NOMO-1 (cell line): ENCODE measurements at regions not wholly inside any gene's neighbourhood (a gene's known extent, or its start where the extent isn't known, plus 50 kb on each side); places are given as distances from the start of the nearest gene placed in this dataset.
A peak's percentile ranks its signal among the peaks of the same experiment; 100 is the strongest.
"Not testable (repeated sequence)": the region's sequence is repeated elsewhere in the genome, so short reads cannot be mapped to it uniquely, and the experiment has no call there.

Experiments used
- DNase-seq, 2 experiments: peaks; one replicate each; lab custom pipeline; 2025; ENCODE audit not compliant: unreplicated experiment in 2 of 2; lab: John Stamatoyannopoulos, UW

GRCh38 chr5:12109075-12109688 is 204.9 kb upstream of the CTNND2 start:
- DNase-seq: no peak

GRCh38 chr5:12102151-12102550 is 197.9 kb upstream of the CTNND2 start:
- no peak for DNase-seq

- no peak for DNase-seq
These were observed 196.3 kb upstream of the CTNND2 start for GRCh38 chr5:12100542-12100941.

DNA sequence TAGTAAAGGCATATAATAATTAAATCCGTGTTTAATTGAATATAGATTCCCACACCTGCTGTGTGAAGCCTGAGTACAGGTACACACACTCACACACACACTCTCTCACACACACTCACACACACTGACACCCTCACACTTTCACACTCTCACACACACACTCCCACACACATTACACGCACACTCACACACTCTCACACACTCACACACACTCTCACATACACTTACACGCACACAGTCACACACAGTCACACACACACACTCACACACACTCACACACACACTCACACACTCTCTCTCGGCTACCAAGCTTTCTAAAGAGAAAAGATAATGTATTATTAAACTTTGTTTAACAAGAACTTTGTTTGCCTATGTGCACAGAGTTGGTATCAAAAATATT is 195.1 kb upstream of the CTNND2 start:
- no peak for DNase-seq

- no peak for DNase-seq
These were observed 191.6 kb upstream of the CTNND2 start for GRCh38 chr5:12095808-12096281.

DNA sequence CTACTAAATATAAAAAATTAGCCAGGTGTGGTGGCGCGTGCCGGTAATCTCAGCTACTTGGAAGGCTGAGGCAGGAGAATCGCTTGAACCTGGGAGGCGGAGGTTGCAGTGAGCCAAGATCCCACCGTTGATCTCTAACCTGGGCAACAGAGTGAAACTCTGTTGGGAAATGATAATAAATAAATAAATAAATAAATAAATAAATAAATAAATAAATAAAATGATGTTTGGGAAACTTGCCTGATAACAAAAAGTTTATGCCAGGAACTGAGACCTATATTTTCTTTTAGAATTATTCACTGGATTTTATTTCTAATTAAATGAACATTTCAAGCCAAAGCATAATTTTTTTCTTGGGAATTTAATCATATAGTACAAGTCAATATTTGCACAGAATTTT is 189.3 kb upstream of the CTNND2 start:
- DNase-seq: no peak

- no peak for DNase-seq
These were observed 176.5 kb upstream of the CTNND2 start for GRCh38 chr5:12080761-12081160.

DNA sequence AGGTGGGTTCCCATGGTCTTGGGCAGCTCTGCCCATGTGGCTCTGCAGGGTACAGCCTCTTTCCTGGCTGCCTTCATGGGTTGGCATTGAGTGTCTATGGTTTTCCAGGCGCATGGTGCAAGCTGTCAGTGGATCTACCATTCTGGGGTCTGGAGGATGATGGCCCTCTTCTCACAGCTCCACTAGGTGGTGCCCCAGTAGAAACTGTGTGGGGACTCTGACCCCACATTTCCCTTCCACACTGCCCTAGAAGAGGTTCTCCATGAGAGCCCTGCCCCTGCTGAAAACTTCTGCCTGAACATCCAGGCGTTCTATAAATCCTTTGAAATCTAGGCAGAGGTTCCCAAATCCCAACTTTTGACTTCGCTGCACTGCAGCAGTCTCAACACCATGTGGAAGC is 174.0 kb upstream of the CTNND2 start:
- not testable (repeated sequence) for DNase-seq

DNA sequence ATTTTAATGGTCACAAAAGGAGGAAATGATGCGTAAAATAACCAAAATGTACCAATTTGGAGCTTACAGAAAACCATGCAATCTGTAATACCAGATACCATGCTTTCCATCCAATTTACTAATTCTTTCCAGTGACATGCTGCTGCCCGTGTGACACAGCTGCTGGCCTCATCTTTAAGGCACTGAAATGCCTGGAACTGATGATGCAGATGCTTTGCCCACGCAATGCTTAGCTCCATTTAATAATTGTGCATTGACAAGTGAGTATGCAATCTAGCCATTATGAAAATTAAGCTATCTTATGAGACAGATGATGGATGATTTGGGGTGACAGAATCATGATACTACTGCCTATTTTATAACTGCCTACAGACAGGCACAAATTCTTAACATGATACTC is 169.2 kb upstream of the CTNND2 start:
- no peak for DNase-seq

DNA sequence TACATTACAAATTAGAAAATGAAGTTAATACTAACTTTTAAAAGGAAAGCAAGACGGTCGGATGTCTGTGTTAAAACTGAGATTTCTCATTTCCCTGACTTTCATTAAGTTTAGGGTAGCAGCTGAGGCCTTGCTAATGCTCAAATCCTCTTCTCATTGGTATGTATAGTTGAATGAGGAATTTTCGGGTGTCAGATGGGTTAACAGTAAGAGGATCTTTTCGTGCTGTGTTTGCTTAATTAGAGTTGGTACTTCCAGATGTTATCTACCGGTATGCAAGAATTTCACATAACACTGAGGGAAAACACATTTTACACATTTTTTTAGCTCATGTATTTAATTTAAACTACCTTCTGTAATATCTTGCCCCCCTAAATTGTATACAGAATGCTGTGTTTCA is 168.2 kb upstream of the CTNND2 start:
- no peak for DNase-seq

GRCh38 chr5:12071455-12071854 is 167.2 kb upstream of the CTNND2 start:
- DNase-seq: no peak

- peak in 1 of 2 experiments; percentile 66 for DNase-seq
These were observed 119.5 kb upstream of the CTNND2 start for GRCh38 chr5:12023614-12024241.

GRCh38 chr5:12022444-12022843 is 118.2 kb upstream of the CTNND2 start:
- DNase-seq: no peak

DNA sequence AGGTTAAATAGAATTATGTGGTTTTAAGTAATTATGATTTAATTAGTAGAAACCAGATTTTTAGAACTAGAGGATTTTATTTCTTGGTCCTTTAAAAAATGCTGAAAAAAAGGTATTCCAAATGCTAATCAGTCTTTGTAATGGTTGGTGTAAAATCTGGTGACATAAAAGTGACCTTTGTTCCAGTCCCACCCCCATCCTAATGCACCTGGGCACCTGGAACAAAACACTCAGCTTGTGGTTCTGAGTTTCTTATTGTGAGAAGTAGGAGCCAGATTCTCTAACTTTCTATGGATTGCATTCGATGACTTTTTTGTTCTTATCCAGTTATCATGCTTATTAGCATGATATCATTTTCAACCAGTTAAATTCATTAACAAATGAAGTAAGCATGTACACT is 115.1 kb upstream of the CTNND2 start:
- DNase-seq: no peak

- no peak for DNase-seq
These were observed 112.8 kb upstream of the CTNND2 start for GRCh38 chr5:12017007-12017406.

DNA sequence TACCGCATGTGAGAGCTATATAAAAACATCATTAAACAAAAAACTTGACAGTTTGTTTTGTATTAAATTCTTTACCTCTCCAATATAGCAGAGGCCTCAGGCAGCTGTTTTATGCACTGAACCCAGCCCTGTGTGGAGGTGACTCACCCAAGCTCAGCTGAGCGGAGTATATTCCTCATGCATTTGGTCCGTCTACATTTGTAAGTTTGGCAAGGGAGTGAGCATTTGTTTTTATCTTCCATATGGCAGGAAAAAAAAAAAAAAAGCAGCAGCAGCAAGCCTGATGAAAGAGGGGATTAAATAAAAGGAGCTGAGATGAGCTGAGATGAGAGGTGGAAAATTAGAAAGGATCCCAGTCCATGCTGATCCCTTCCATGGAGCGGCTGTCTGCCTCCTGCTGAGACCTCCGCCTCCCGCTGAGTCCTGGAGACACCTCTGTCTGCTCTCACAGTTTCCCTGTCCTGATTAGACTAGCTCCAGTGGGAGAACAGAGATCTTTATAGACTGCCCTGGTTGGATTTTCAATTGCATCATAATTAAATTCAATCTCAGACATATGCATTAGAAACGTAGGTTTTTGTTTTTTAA is 112.0 kb upstream of the CTNND2 start:
- DNase-seq: no peak

DNA sequence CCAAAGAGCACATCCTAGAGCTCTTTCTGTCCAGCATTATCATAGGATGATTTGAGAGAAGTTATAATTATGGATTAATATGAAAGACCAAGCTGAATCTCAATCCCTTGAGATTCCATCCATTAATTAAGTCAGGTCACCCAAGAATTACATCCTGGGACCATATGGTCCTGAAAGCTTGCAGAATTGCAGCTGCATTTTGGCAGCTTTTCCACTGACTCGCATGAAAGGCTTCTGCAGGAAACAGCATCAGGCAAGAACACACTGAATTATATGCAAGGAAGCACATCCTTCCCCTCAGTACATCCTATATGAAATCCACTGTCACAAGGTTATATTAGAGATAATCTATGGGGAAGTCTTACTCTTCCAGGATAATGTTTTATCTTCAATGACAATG is 109.1 kb upstream of the CTNND2 start:
- no peak for DNase-seq

- no peak for DNase-seq
These were observed 99.4 kb upstream of the CTNND2 start for GRCh38 chr5:12003680-12004079.

DNA sequence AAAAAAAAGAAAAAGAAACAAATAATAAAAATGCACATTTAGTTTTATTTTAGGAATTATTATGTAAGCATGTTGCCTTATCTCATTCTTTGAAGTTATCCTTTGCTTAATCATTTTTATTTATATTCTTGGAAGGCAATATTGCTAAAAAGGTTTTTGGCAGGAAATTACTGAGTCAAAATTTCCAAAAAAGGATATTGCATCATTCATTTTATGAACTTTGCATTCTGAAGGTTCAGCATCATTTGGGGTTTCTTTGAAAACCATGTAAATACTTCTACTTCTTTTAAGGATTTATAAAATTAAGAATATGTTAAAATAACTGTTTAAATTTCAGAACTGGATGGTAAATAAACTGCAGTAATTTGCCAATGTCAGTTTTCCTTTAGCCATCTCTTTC is 94.2 kb upstream of the CTNND2 start:
- DNase-seq: no peak

DNA sequence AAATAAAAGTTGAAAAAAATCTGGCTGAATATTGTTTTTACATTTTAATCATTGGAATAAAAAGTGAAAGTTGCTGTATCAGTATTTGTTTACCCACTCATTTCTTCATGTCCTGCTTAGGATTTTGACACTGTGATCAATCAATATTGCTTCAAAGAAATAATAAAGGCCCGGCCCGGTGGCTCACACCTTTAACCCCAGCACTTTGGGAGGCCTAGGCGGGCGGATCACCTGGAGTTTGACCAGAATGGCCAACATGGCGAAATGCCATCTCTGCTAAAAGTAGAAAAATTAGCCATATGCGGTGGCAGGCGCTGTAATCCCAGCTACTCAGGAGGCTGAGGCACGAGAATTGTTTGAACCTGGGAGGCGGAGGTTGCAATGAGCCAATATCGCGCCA is 93.7 kb upstream of the CTNND2 start:
- no peak for DNase-seq

GRCh38 chr5:11992518-11992917 is 88.3 kb upstream of the CTNND2 start:
- DNase-seq: no peak

DNA sequence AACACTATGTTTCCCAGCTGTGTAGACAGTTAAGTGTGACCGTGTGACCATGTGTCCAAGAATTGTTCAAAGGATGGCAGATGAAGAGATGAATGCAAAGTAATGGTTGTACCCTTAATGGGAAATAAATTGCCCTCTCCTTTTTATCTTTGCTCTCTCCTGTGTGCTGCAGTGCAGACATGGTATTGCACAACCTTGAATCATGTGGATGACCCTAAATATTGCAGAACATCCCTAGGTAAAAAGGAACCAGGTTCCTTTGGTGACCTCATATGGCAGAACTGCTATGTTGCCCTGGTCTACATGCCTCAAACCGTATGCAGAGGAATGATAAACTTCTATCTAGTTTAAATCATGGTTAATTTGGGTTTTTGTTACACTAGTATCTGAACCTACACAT is 81.7 kb upstream of the CTNND2 start:
- no peak for DNase-seq
